HG02981 (cell line): ENCODE measurements at regions not wholly inside any gene's neighbourhood (a gene's known extent, or its start where the extent isn't known, plus 50 kb on each side); places are given as distances from the start of the nearest gene placed in this dataset.
"Not testable (repeated sequence)": the region's sequence is repeated elsewhere in the genome, so short reads cannot be mapped to it uniquely, and the experiment has no call there.

Source experiments
- ATAC-seq: cut with Tn5 transposase; IDR thresholded peaks from one replicate; pipeline ENCODE4 v1.9.1; 2021; ENCODE audit warnings: mild to moderate bottlenecking, moderate library complexity; ENCODE audit not compliant: unreplicated experiment

GRCh38 chr21:6133373-6133772 lies 4388.0 kb upstream of the TPTE start:
- not testable (repeated sequence) for ATAC-seq

- ATAC-seq: not testable (repeated sequence)
These were observed 4387.3 kb upstream of the TPTE start for GRCh38 chr21:6133852-6134630.

GRCh38 chr21:6136732-6137131 lies 4384.7 kb upstream of the TPTE start:
- ATAC-seq: not testable (repeated sequence)

GRCh38 chr21:6138244-6139136 lies 4382.9 kb upstream of the TPTE start:
- ATAC-seq: not testable (repeated sequence)

- ATAC-seq: not testable (repeated sequence)
These were observed 4382.1 kb upstream of the TPTE start for GRCh38 chr21:6139331-6139730.

GRCh38 chr21:6139862-6140261 lies 4381.5 kb upstream of the TPTE start:
- not testable (repeated sequence) for ATAC-seq

GRCh38 chr21:6140467-6141137 lies 4380.8 kb upstream of the TPTE start:
- not testable (repeated sequence) for ATAC-seq

- not testable (repeated sequence) for ATAC-seq
These were observed 4380.3 kb upstream of the TPTE start for GRCh38 chr21:6141138-6141474.

- not testable (repeated sequence) for ATAC-seq
These were observed 4368.2 kb upstream of the TPTE start for GRCh38 chr21:6153154-6153553.

GRCh38 chr21:6154524-6155320 lies 4366.7 kb upstream of the TPTE start:
- not testable (repeated sequence) for ATAC-seq

GRCh38 chr21:6156712-6157389 lies 4364.5 kb upstream of the TPTE start:
- ATAC-seq: not testable (repeated sequence)

- not testable (repeated sequence) for ATAC-seq
These were observed 4363.9 kb upstream of the TPTE start for GRCh38 chr21:6157515-6157914.

GRCh38 chr21:6158171-6158570 lies 4363.2 kb upstream of the TPTE start:
- not testable (repeated sequence) for ATAC-seq
